ENCODE measurements at regions not wholly inside any gene's neighbourhood (a gene's known extent, or its start where the extent isn't known, plus 50 kb on each side); places are given as distances from the start of the nearest gene placed in this dataset.

DNA sequence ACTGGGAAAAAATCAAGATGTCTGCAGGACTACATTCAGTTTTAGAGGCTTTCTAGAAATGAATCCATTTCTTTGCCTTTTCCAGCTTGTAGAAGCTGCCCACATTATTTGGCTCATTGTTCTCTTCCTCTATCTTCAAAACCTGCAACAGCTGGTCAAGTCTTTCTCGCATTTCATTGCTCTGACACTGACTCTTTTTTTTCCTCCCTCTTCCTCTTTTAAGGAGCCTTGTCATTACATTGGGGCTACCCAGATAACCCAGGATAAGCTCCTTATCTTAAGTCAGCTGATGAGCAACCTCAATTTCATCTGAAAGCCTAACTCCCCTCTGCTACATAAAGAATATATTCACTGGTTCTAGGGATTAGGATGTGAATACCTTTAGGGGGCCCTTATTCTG is 53.2 kb upstream of the CEP162 start (continued):
- TF ChIP-seq PTTG1 (tag; IDR thresholded peaks at IDR 0.05; ENCODE audit: low read depth), result no peak
- peak; percentile 52; the same call in 1 of the 2 replicates for TF ChIP-seq CBFA2T3 (IDR thresholded peaks at IDR 0.05)
- TF ChIP-seq, protein P1, sequence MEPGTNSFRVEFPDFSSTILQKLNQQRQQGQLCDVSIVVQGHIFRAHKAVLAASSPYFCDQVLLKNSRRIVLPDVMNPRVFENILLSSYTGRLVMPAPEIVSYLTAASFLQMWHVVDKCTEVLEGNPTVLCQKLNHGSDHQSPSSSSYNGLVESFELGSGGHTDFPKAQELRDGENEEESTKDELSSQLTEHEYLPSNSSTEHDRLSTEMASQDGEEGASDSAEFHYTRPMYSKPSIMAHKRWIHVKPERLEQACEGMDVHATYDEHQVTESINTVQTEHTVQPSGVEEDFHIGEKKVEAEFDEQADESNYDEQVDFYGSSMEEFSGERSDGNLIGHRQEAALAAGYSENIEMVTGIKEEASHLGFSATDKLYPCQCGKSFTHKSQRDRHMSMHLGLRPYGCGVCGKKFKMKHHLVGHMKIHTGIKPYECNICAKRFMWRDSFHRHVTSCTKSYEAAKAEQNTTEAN (CRISPR knock-in tag; IDR thresholded peaks at IDR 0.05), result no peak
- no peak for TF ChIP-seq ZNF384 (IDR thresholded peaks at IDR 0.05; ENCODE audit: low read depth, low read length)
- TF ChIP-seq, protein P2, sequence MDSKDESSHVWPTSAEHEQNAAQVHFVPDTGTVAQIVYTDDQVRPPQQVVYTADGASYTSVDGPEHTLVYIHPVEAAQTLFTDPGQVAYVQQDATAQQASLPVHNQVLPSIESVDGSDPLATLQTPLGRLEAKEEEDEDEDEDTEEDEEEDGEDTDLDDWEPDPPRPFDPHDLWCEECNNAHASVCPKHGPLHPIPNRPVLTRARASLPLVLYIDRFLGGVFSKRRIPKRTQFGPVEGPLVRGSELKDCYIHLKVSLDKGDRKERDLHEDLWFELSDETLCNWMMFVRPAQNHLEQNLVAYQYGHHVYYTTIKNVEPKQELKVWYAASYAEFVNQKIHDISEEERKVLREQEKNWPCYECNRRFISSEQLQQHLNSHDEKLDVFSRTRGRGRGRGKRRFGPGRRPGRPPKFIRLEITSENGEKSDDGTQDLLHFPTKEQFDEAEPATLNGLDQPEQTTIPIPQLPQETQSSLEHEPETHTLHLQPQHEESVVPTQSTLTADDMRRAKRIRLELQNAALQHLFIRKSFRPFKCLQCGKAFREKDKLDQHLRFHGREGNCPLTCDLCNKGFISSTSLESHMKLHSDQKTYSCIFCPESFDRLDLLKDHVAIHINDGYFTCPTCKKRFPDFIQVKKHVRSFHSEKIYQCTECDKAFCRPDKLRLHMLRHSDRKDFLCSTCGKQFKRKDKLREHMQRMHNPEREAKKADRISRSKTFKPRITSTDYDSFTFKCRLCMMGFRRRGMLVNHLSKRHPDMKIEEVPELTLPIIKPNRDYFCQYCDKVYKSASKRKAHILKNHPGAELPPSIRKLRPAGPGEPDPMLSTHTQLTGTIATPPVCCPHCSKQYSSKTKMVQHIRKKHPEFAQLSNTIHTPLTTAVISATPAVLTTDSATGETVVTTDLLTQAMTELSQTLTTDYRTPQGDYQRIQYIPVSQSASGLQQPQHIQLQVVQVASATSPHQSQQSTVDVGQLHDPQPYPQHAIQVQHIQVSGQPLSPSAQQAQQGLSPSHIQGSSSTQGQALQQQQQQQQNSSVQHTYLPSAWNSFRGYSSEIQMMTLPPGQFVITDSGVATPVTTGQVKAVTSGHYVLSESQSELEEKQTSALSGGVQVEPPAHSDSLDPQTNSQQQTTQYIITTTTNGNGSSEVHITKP (IDR thresholded peaks at IDR 0.05; ENCODE audit: partially characterized antibody), result no peak
- no peak for TF ChIP-seq FOXK2 (conservative IDR thresholded peaks at IDR 0.05 in 1 of 2, IDR thresholded peaks at IDR 0.05 in 1 of 2; ENCODE audit: low read depth in 2 of 2)
- TF ChIP-seq STAG1 (CRISPR knock-in tag; IDR thresholded peaks at IDR 0.05; ENCODE audit: borderline replicate concordance), result no peak
- no peak for TF ChIP-seq PHF21A (IDR thresholded peaks at IDR 0.05; ENCODE audit: borderline replicate concordance, low read depth)
- TF ChIP-seq, protein P3, sequence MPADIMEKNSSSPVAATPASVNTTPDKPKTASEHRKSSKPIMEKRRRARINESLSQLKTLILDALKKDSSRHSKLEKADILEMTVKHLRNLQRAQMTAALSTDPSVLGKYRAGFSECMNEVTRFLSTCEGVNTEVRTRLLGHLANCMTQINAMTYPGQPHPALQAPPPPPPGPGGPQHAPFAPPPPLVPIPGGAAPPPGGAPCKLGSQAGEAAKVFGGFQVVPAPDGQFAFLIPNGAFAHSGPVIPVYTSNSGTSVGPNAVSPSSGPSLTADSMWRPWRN (IDR thresholded peaks at IDR 0.05; ENCODE audit: low read depth), result no peak
- TF ChIP-seq SIN3B (IDR thresholded peaks at IDR 0.05; ENCODE audit: low read depth), result no peak
- no peak for TF ChIP-seq WHSC1 (IDR thresholded peaks at IDR 0.05; ENCODE audit: low read length)
- no peak for TF ChIP-seq SMARCA5 (IDR thresholded peaks at IDR 0.05)
- TF ChIP-seq FIP1L1 (IDR thresholded peaks at IDR 0.05; ENCODE audit: low read depth, low read length, poor library complexity, severe bottlenecking), result no peak
- no peak for TF ChIP-seq ZBTB1 (CRISPR knock-in tag; IDR thresholded peaks at IDR 0.05; ENCODE audit: borderline replicate concordance, low read depth)
- TF ChIP-seq ZNF133 (CRISPR knock-in tag; IDR thresholded peaks at IDR 0.05), result no peak
- peak; percentile 23 for TF ChIP-seq CCNT2 (IDR thresholded peaks at IDR 0.05; ENCODE audit: borderline replicate concordance, extremely low read depth, insufficient read length, low read depth, low read length)
- TF ChIP-seq CBX8 (IDR thresholded peaks at IDR 0.05; ENCODE audit: borderline replicate concordance, extremely low read depth, low read depth, low read length, poor library complexity, severe bottlenecking), result no peak

Data from K562 (cell line).